C4-2B (cell line): ENCODE measurements at regions not wholly inside any gene's neighbourhood (a gene's known extent, or its start where the extent isn't known, plus 50 kb on each side); places are given as distances from the start of the nearest gene placed in this dataset.

Experiments
- CTCF ChIP-seq: fragments of 450-650 bp; conservative IDR thresholded peaks from 2 replicates; pipeline ENCODE4 v1.5.1; 2017; ENCODE audit warnings: mild to moderate bottlenecking
- ZFX ChIP-seq: fragments of 450-650 bp; IDR thresholded peaks from 2 replicates; pipeline ENCODE4 v1.6.1; 2017

- TF ChIP-seq ZFX (no peak), CTCF (no peak)
These were observed 165.6 kb upstream of the BOD1L1 start for GRCh38 chr4:13793020-13793710.
